ENCODE measurements at regions not wholly inside any gene's neighbourhood (a gene's known extent, or its start where the extent isn't known, plus 50 kb on each side); places are given as distances from the start of the nearest gene placed in this dataset.

- no peak overlapping the region for H3K27ac ChIP-seq (ENCODE audit: low read depth in 2 of 2, low read length in 1 of 2)
- no peaks in the 10 kb centered on the region for H3K36me3 ChIP-seq (replicated peaks in 1 of 2; ENCODE audit: control insufficient read depth in 1 of 2, insufficient read depth in 2 of 2, low read length in 1 of 2)
- H3K4me1 ChIP-seq (ENCODE audit: control insufficient read depth in 1 of 2, insufficient read depth in 2 of 2, low read depth in 1 of 2, low read length in 1 of 2) = no peaks in the 10 kb centered on the region
- H3K27me3 ChIP-seq (ENCODE audit: insufficient read depth) = no peaks in the 10 kb centered on the region
- POLR2A ChIA-PET = no interaction called here
- H3F3A ChIP-seq (replicated peaks; ENCODE audit: insufficient read depth) = no peaks in the 10 kb centered on the region
- no peak for TF ChIP-seq EZH2phosphoT487 (IDR thresholded peaks at IDR 0.05; ENCODE audit: borderline replicate concordance, low read depth)
- no peak for TF ChIP-seq GATA2 (CRISPR knock-in tag; IDR thresholded peaks at IDR 0.05)
- TF ChIP-seq JUND (IDR thresholded peaks at IDR 0.05) = no peak
- no peak for TF ChIP-seq CTCF (IDR thresholded peaks at IDR 0.05)
- TF ChIP-seq TAF1 (IDR thresholded peaks at IDR 0.05; ENCODE audit: borderline replicate concordance, low read depth, low read length) = no peak
- TF ChIP-seq NRF1 (IDR thresholded peaks at IDR 0.05; ENCODE audit: low read depth, low read length) = no peak
- no peak for TF ChIP-seq EP300 (IDR thresholded peaks at IDR 0.05; ENCODE audit: borderline replicate concordance in 1 of 2, low read depth in 1 of 2, low read length in 1 of 2)
- TF ChIP-seq ZBTB33 (IDR thresholded peaks at IDR 0.05; ENCODE audit: borderline replicate concordance, low read depth) = no peak
- H2AFZ ChIP-seq (ENCODE audit: low read depth) = no peak overlapping the region
- WGBS (ENCODE audit: low lambda C conversion rate) = 40% methylated on average over 4 of the region's 4 CpGs
- no peak overlapping the region for H3K9ac ChIP-seq
- CTCF ChIA-PET = interaction anchor here (1.6 kb wide), 1 partner anchor 490 kb away, joined by 4 read pairs; no protein-coding TSS in a partner anchor
- H3K9me2 ChIP-seq = no peaks in the 10 kb centered on the region
- H3K4me2 ChIP-seq = no peak overlapping the region
- H3K9me3 ChIP-seq = no peaks in the 10 kb centered on the region
- no peaks in the 10 kb centered on the region for H3K79me2 ChIP-seq (ENCODE audit: insufficient read depth)
- no peaks in the 10 kb centered on the region for H4K20me1 ChIP-seq (ENCODE audit: insufficient read depth)
- H3K4me3 ChIP-seq (ENCODE audit: low read depth in 2 of 2, low read length in 1 of 2) = no peak overlapping the region
- DNase-seq = no peak
Measured at GRCh38 chr9:7542693-7543092, 256.9 kb downstream of the DMAC1 start.

GRCh38 chr9:7542126-7542525, 257.5 kb downstream of the DMAC1 start:
- no peaks in the 10 kb centered on the region for H3K9me2 ChIP-seq
- no peak overlapping the region for H3K27ac ChIP-seq (ENCODE audit: low read depth in 2 of 2, low read length in 1 of 2)
- no peak for DNase-seq
- no peaks in the 10 kb centered on the region for H3K27me3 ChIP-seq (ENCODE audit: insufficient read depth)
- H3K79me2 ChIP-seq (ENCODE audit: insufficient read depth) = no peaks in the 10 kb centered on the region
- POLR2A ChIA-PET = no interaction called here
- no peak overlapping the region for H3K9ac ChIP-seq
- H3K4me3 ChIP-seq (ENCODE audit: low read depth in 2 of 2, low read length in 1 of 2) = no peak overlapping the region
- no peaks in the 10 kb centered on the region for H3K9me3 ChIP-seq
- WGBS (ENCODE audit: low lambda C conversion rate) = 49% methylated on average over 2 of the region's 2 CpGs
- no peaks in the 10 kb centered on the region for H3F3A ChIP-seq (replicated peaks; ENCODE audit: insufficient read depth)
- no peak overlapping the region for H3K4me2 ChIP-seq
- no peaks in the 10 kb centered on the region for H3K4me1 ChIP-seq (ENCODE audit: control insufficient read depth in 1 of 2, insufficient read depth in 2 of 2, low read depth in 1 of 2, low read length in 1 of 2)
- TF ChIP-seq FOXM1 (IDR thresholded peaks at IDR 0.05; ENCODE audit: low read depth) (no peak), USF2 (IDR thresholded peaks at IDR 0.05; ENCODE audit: borderline replicate concordance, low read depth, low read length) (no peak), IRF3 (IDR thresholded peaks at IDR 0.05; ENCODE audit: low read depth, low read length) (no peak), JUND (IDR thresholded peaks at IDR 0.05) (no peak), RXRA (IDR thresholded peaks at IDR 0.05; ENCODE audit: borderline replicate concordance, low read depth) (no peak), GABPA (IDR thresholded peaks at IDR 0.05; ENCODE audit: low read depth) (no peak), EZH2phosphoT487 (IDR thresholded peaks at IDR 0.05; ENCODE audit: borderline replicate concordance, low read depth) (no peak), ZBTB33 (IDR thresholded peaks at IDR 0.05; ENCODE audit: borderline replicate concordance, low read depth) (no peak)
- no peak overlapping the region for H2AFZ ChIP-seq (ENCODE audit: low read depth)
- no peaks in the 10 kb centered on the region for H4K20me1 ChIP-seq (ENCODE audit: insufficient read depth)
- CTCF ChIA-PET = interaction anchor here (1.5 kb wide), 1 partner anchor 140 kb away, joined by 11 read pairs; no protein-coding TSS in a partner anchor
- no peaks in the 10 kb centered on the region for H3K36me3 ChIP-seq (replicated peaks in 1 of 2; ENCODE audit: control insufficient read depth in 1 of 2, insufficient read depth in 2 of 2, low read length in 1 of 2)

Measured in SK-N-SH (cell line).